IMR-90 (cell line): ENCODE measurements at regions not wholly inside any gene's neighbourhood (a gene's known extent, or its start where the extent isn't known, plus 50 kb on each side); places are given as distances from the start of the nearest gene placed in this dataset.

Source experiments
- ATAC-seq: fragments of 200-7000 bp; cut with Tn5 transposase; 2 replicates; pipeline ENCODE4 v1.9.1; 2020; ENCODE audit warnings: low read depth, mild to moderate bottlenecking, moderate library complexity
- BruUV-seq: library from RNA; stranded (reverse); fragments of 400-500 nt; replicated peaks from 2 replicates; lab custom pipeline; 2021; lab: Mats Ljungman, UMichigan
- CTCF ChIA-PET: fragments of 300-600 bp; formaldehyde crosslinking; extraction: SDS; loops from one replicate; lab custom pipeline; 2021; ENCODE audit warnings: antibody characterized with exemption; lab: Yijun Ruan, JAX
- POLR2A ChIA-PET: fragments of 300-600 bp; sonication (Branson Sonifier 250); formaldehyde crosslinking; loops from one replicate; lab custom pipeline; 2022; ENCODE audit warnings: antibody characterized with exemption; ENCODE audit not compliant: unreplicated experiment; lab: Charles Lee
- DNase-seq: peaks from one replicate; pipeline ENCODE4 v3.0.0; 2013
- H2AFZ ChIP-seq: replicated peaks from 2 replicates; pipeline ENCODE3; 2013; ENCODE audit warnings: low read length, mild to moderate bottlenecking; ENCODE audit not compliant: poor library complexity
- H2AK5ac ChIP-seq: 2 replicates; pipeline ENCODE4 v1.6.1; 2013; ENCODE audit warnings: low read depth, low read length, inconsistent platforms
- H2AK9ac ChIP-seq: replicated peaks from 2 replicates; pipeline ENCODE3; 2013; ENCODE audit warnings: mild to moderate bottlenecking, low read depth, low read length, moderate library complexity; ENCODE audit not compliant: poor library complexity
- H2BK120ac ChIP-seq: 2 replicates; pipeline ENCODE4 v1.6.1; 2013; ENCODE audit warnings: low read depth, low read length, inconsistent platforms
- H2BK15ac ChIP-seq: 3 replicates; pipeline ENCODE4 v1.6.1; 2013; ENCODE audit warnings: low read depth, low read length, inconsistent platforms
- H2BK20ac ChIP-seq: 2 replicates; pipeline ENCODE4 v1.6.1; 2013; ENCODE audit warnings: low read depth, mild to moderate bottlenecking, inconsistent platforms, low read length, moderate library complexity
- H2BK5ac ChIP-seq: 2 replicates; pipeline ENCODE4 v1.6.1; 2013; ENCODE audit warnings: mild to moderate bottlenecking, low read depth, low read length, inconsistent platforms; ENCODE audit not compliant: poor library complexity, severe bottlenecking
- H3K14ac ChIP-seq: replicated peaks from 2 replicates; pipeline ENCODE4 v1.6.1; 2013; ENCODE audit warnings: low read depth, low read length, inconsistent platforms
- H3K18ac ChIP-seq: 2 replicates; pipeline ENCODE4 v1.6.1; 2013; ENCODE audit warnings: low read depth, low read length, control low read depth
- H3K23ac ChIP-seq: 2 replicates; pipeline ENCODE4 v1.6.1; 2013; ENCODE audit warnings: low read depth, low read length, inconsistent platforms
- H3K27ac ChIP-seq: 2 replicates; pipeline ENCODE4 v1.5.1; 2013; ENCODE audit warnings: mild to moderate bottlenecking, control low read depth, low read length; ENCODE audit not compliant: insufficient read depth
- H3K27me3 ChIP-seq: 2 replicates; pipeline ENCODE4 v1.6.1; 2013; ENCODE audit warnings: low read length; ENCODE audit not compliant: control insufficient read depth, insufficient read depth
- H3K36me3 ChIP-seq: 2 replicates; pipeline ENCODE4 v1.6.1; 2013; ENCODE audit warnings: low read length, mixed read lengths; ENCODE audit not compliant: control insufficient read depth, insufficient read depth
- H3K4ac ChIP-seq: 2 replicates; pipeline ENCODE4 v1.6.1; 2013; ENCODE audit warnings: low read depth, low read length, inconsistent platforms
- H3K4me1 ChIP-seq: 2 replicates; pipeline ENCODE4 v1.6.1; 2013; ENCODE audit warnings: low read length, mixed read lengths; ENCODE audit not compliant: control insufficient read depth, insufficient read depth
- H3K4me2 ChIP-seq: 2 replicates; pipeline ENCODE4 v1.6.1; 2013; ENCODE audit warnings: low read depth, mild to moderate bottlenecking, control low read depth, low read length, moderate library complexity
- H3K4me3 ChIP-seq: 2 replicates; pipeline ENCODE4 v1.5.1; 2013; ENCODE audit warnings: low read depth, mild to moderate bottlenecking, control low read depth, low read length, moderate library complexity; ENCODE audit not compliant: insufficient read depth
- H3K56ac ChIP-seq: 2 replicates; pipeline ENCODE4 v1.6.1; 2013; ENCODE audit warnings: low read length, inconsistent platforms; ENCODE audit not compliant: insufficient read depth; ENCODE audit errors: extremely low read depth
- H3K79me1 ChIP-seq, 2 experiments: 2 replicates each; pipeline ENCODE4 v1.6.1; 2013; ENCODE audit warnings: low read length in 2 of 2, inconsistent platforms in 1 of 2, low read depth in 1 of 2
- H3K9ac ChIP-seq: 2 replicates; pipeline ENCODE4 v1.6.1; 2013; ENCODE audit warnings: low read depth, low read length, control low read depth
- H3K9me1 ChIP-seq: 2 replicates; pipeline ENCODE4 v1.6.1; 2013; ENCODE audit warnings: low read length, inconsistent platforms; ENCODE audit not compliant: insufficient read depth
- H3K9me3 ChIP-seq: 2 replicates; pipeline ENCODE4 v1.6.1; 2013; ENCODE audit warnings: low read length; ENCODE audit not compliant: control insufficient read depth, insufficient read depth
- H4K20me1 ChIP-seq: 2 replicates; pipeline ENCODE4 v1.6.1; 2013; ENCODE audit warnings: low read length, inconsistent platforms; ENCODE audit not compliant: insufficient read depth
- H4K5ac ChIP-seq: 2 replicates; pipeline ENCODE4 v1.6.1; 2013; ENCODE audit warnings: mild to moderate bottlenecking, low read depth, low read length, control low read depth
- H4K8ac ChIP-seq, 2 experiments: 2 replicates each; pipeline ENCODE4 v1.6.1; 2013; ENCODE audit warnings: low read depth in 2 of 2, low read length in 2 of 2, control low read depth in 1 of 2, inconsistent platforms in 1 of 2
- H4K91ac ChIP-seq: 2 replicates; pipeline ENCODE4 v1.6.1; 2013; ENCODE audit warnings: low read depth, low read length, inconsistent platforms; ENCODE audit not compliant: insufficient read depth
- CEBPB ChIP-seq: IDR thresholded peaks from 2 replicates; pipeline ENCODE4 v1.6.1; 2012; ENCODE audit warnings: low read depth, low read length, improper control_type of control experiment
- MAZ ChIP-seq: IDR thresholded peaks from 2 replicates; pipeline ENCODE4 v1.6.1; 2012; ENCODE audit warnings: low read depth, mild to moderate bottlenecking, low read length, improper control_type of control experiment, moderate library complexity, borderline replicate concordance
- WGBS, 2 experiments: methylation state at CpG; one replicate each; pipeline versions ENCODE4 v1.1.5 to v1.1.7; 2013; ENCODE audit warnings: missing lambda C conversion rate in 2 of 2; ENCODE audit not compliant: insufficient read length in 1 of 2; ENCODE audit errors: extremely low coverage in 2 of 2; 5-methylcytosine and 5-hydroxymethylcytosine counted together
- dilution Hi-C: fragments of 300-500 bp; cut with HindIII; formaldehyde crosslinking; loops from one replicate; pipeline ENCODE4 v1.14.3; 2018; ENCODE audit warnings: low sequenced_read_pairs; ENCODE audit not compliant: unreplicated experiment
- in situ Hi-C: fragments of 300-500 bp; cut with MboI; formaldehyde crosslinking; loops from 3 replicates; pipeline ENCODE4 v1.14.3; 2019; ENCODE audit warnings: low sequenced_read_pairs, inconsistent platforms, mixed read lengths
- intact Hi-C: fragments of 100-400 bp; cut with micrococcal nuclease; formaldehyde crosslinking; loops from 2 replicates; pipeline ENCODE4 v1.10.0; 2022

- BruUV-seq, result no TSS peak
- H3K14ac ChIP-seq, result no peak overlapping the region
- no peaks in the 10 kb centered on the region for H3K9me1 ChIP-seq
- H3K79me1 ChIP-seq, result no peaks in the 10 kb centered on the region
- dilution Hi-C loops, result no loop called here
- no peak overlapping the region for H3K4ac ChIP-seq
- ChIA-PET POLR2A (no interaction called here), CTCF (no interaction called here)
- no peak for ATAC-seq
- H4K5ac ChIP-seq, result no peak overlapping the region
- TF ChIP-seq CEBPB, result no peak
- no peak for TF ChIP-seq MAZ
- H3K23ac ChIP-seq, result no peak overlapping the region
- intact Hi-C loops, result no loop called here
- H3K4me2 ChIP-seq, result no peak overlapping the region
- DNase-seq, result no peak
- H3K27me3 ChIP-seq, result no peaks in the 10 kb centered on the region
- H3K18ac ChIP-seq, result no peak overlapping the region
- no CpG with 5 or more reads among the region's 2 CpGs for WGBS, 2 experiments
- no peaks in the 10 kb centered on the region for H4K20me1 ChIP-seq
- no peak overlapping the region for H2AK9ac ChIP-seq
- no peak overlapping the region for H3K9ac ChIP-seq
- no peak overlapping the region for H2BK15ac ChIP-seq
- no peaks in the 10 kb centered on the region for H3K36me3 ChIP-seq
- H3K4me1 ChIP-seq, result no peaks in the 10 kb centered on the region
- no peak overlapping the region for H3K4me3 ChIP-seq
- no peak overlapping the region for H3K56ac ChIP-seq
- in situ Hi-C loops, result no loop called here
- no peak overlapping the region for H4K91ac ChIP-seq
- H2AK5ac ChIP-seq, result no peak overlapping the region
- H2AFZ ChIP-seq, result no peak overlapping the region
- no peak overlapping the region for H2BK5ac ChIP-seq
- H4K8ac ChIP-seq, result no peak overlapping the region
- H3K27ac ChIP-seq, result no peak overlapping the region
- H2BK20ac ChIP-seq, result no peak overlapping the region
- no peak overlapping the region for H2BK120ac ChIP-seq
- no peaks in the 10 kb centered on the region; the same call in 1 of the 2 replicates for H3K9me3 ChIP-seq
Observed at GRCh38 chr2:147294825-147295392, 549.9 kb upstream of the ACVR2A start.
